Fibroblast of the conjunctiva (primary cell): ENCODE measurements at regions not wholly inside any gene's neighbourhood (a gene's known extent, or its start where the extent isn't known, plus 50 kb on each side); places are given as distances from the start of the nearest gene placed in this dataset.

Source experiments
- DNase-seq: peaks from one replicate; pipeline ENCODE4 v3.0.0-alpha.2; 2010; ENCODE audit warnings: low read depth

GRCh38 chr1:189349607-189350006 is 1128.1 kb downstream of the BRINP3 start:
- DNase-seq: no peak

GRCh38 chr1:189350983-189351616 is 1126.6 kb downstream of the BRINP3 start:
- DNase-seq: no peak

GRCh38 chr1:189351960-189352359 is 1125.7 kb downstream of the BRINP3 start:
- no peak for DNase-seq

GRCh38 chr1:189356206-189356605 is 1121.5 kb downstream of the BRINP3 start:
- DNase-seq: no peak

- no peak for DNase-seq
Observed at GRCh38 chr1:189357317-189357716, 1120.3 kb downstream of the BRINP3 start.

- no peak for DNase-seq
Observed at GRCh38 chr1:189369612-189370011, 1108.1 kb downstream of the BRINP3 start.

- no peak for DNase-seq
Observed at GRCh38 chr1:189374816-189375215, 1102.8 kb downstream of the BRINP3 start.

GRCh38 chr1:189405419-189405818 is 1072.2 kb downstream of the BRINP3 start:
- no peak for DNase-seq

GRCh38 chr1:189409774-189410173 is 1067.9 kb downstream of the BRINP3 start:
- no peak for DNase-seq

- no peak for DNase-seq
Observed at GRCh38 chr1:189424746-189425331, 1052.8 kb downstream of the BRINP3 start.

- DNase-seq: peak; percentile 24
Observed at GRCh38 chr1:189429610-189430009, 1048.1 kb downstream of the BRINP3 start.

GRCh38 chr1:189431447-189431846 is 1046.2 kb downstream of the BRINP3 start:
- DNase-seq: no peak

- DNase-seq: no peak
Observed at GRCh38 chr1:189432753-189433152, 1044.9 kb downstream of the BRINP3 start.

- no peak for DNase-seq
Observed at GRCh38 chr1:189434461-189434860, 1043.2 kb downstream of the BRINP3 start.

- no peak for DNase-seq
Observed at GRCh38 chr1:189435398-189435797, 1042.3 kb downstream of the BRINP3 start.

GRCh38 chr1:189438808-189439207 is 1038.9 kb downstream of the BRINP3 start:
- DNase-seq: no peak

GRCh38 chr1:189463166-189463565 is 1014.5 kb downstream of the BRINP3 start:
- DNase-seq: no peak

GRCh38 chr1:189496768-189497167 is 980.9 kb downstream of the BRINP3 start:
- DNase-seq: no peak

- DNase-seq: no peak
Observed at GRCh38 chr1:189499736-189500135, 977.9 kb downstream of the BRINP3 start.

GRCh38 chr1:189500778-189501177 is 976.9 kb downstream of the BRINP3 start:
- no peak for DNase-seq

GRCh38 chr1:189510827-189511226 is 966.8 kb downstream of the BRINP3 start:
- no peak for DNase-seq

GRCh38 chr1:189513091-189513490 is 964.6 kb downstream of the BRINP3 start:
- no peak for DNase-seq

- DNase-seq: no peak
Observed at GRCh38 chr1:189522441-189522840, 955.2 kb downstream of the BRINP3 start.

GRCh38 chr1:189524501-189524900 is 953.2 kb downstream of the BRINP3 start:
- no peak for DNase-seq
